ENCODE measurements at regions not wholly inside any gene's neighbourhood (a gene's known extent, or its start where the extent isn't known, plus 50 kb on each side); places are given as distances from the start of the nearest gene placed in this dataset.

GRCh38 chr7:131014906-131015656 is 281.1 kb upstream of the KLF14 start:
- no peak overlapping the region for H3K27ac Mint-ChIP-seq
- CTCF ChIA-PET, result interaction anchor here (1.2 to 1.5 kb wide), 4 partner anchors 15 to 119 kb away, joined by 3 to 5 read pairs (median 4); no protein-coding TSS in a partner anchor
- H3K9me3 Mint-ChIP-seq, result peaks cover 2% of the 10 kb centered on the region
- no peaks in the 10 kb centered on the region for H3K27me3 Mint-ChIP-seq
- no peak overlapping the region for H3K4me3 Mint-ChIP-seq
- H3K4me1 Mint-ChIP-seq, result peaks cover 57% of the 10 kb centered on the region
- DNase-seq, result no peak
- peaks cover 17% of the 10 kb centered on the region for H3K36me3 Mint-ChIP-seq (ENCODE audit: low read depth)
- POLR2A ChIA-PET, result no interaction called here

- Mint-ChIP-seq H3K27ac (no peak overlapping the region), H3K27me3 (no peaks in the 10 kb centered on the region), H3K36me3 (ENCODE audit: low read depth) (peaks cover 17% of the 10 kb centered on the region), H3K9me3 (peaks cover 2% of the 10 kb centered on the region), H3K4me1 (peaks cover 57% of the 10 kb centered on the region), H3K4me3 (no peak overlapping the region)
- CTCF ChIA-PET, result interaction anchor here (1.0 to 1.5 kb wide), 3 partner anchors 15 to 119 kb away, joined by 3 to 5 read pairs (median 4); no protein-coding TSS in a partner anchor
- no peak for DNase-seq
- POLR2A ChIA-PET, result no interaction called here
These were observed 281.6 kb upstream of the KLF14 start for GRCh38 chr7:131015657-131015958.

GRCh38 chr7:131016230-131016629 is 282.2 kb upstream of the KLF14 start:
- DNase-seq, result no peak
- Mint-ChIP-seq H3K27ac (no peak overlapping the region), H3K4me1 (peaks cover 56% of the 10 kb centered on the region), H3K36me3 (ENCODE audit: low read depth) (peaks cover 17% of the 10 kb centered on the region), H3K27me3 (no peaks in the 10 kb centered on the region), H3K9me3 (peaks cover 2% of the 10 kb centered on the region), H3K4me3 (no peak overlapping the region)
- CTCF ChIA-PET, result interaction anchor here (1.0 to 1.5 kb wide), 3 partner anchors 14 to 119 kb away, joined by 3 to 5 read pairs (median 4); no protein-coding TSS in a partner anchor
- POLR2A ChIA-PET, result no interaction called here

- H3K4me3 Mint-ChIP-seq, result no peak overlapping the region
- H3K27me3 Mint-ChIP-seq, result no peaks in the 10 kb centered on the region
- peaks cover 12% of the 10 kb centered on the region for H3K9me3 Mint-ChIP-seq
- H3K4me1 Mint-ChIP-seq, result peaks cover 46% of the 10 kb centered on the region
- no peak overlapping the region for H3K27ac Mint-ChIP-seq
- ChIA-PET POLR2A (interaction anchor here (0.7 kb wide), 1 partner anchor 70 kb away, joined by 7 read pairs; no protein-coding TSS in a partner anchor), CTCF (interaction anchor here (1.1 to 2.5 kb wide), 8 partner anchors 17 to 129 kb away, joined by 3 to 7 read pairs (median 4); no protein-coding TSS in a partner anchor)
- DNase-seq, result no peak
- peaks cover 28% of the 10 kb centered on the region for H3K36me3 Mint-ChIP-seq (ENCODE audit: low read depth)
These were observed 285.3 kb upstream of the KLF14 start for GRCh38 chr7:131019351-131019750.

GRCh38 chr7:131020759-131021261 is 286.8 kb upstream of the KLF14 start:
- H3K27me3 Mint-ChIP-seq, result no peaks in the 10 kb centered on the region
- peaks cover 43% of the 10 kb centered on the region for H3K4me1 Mint-ChIP-seq

GRCh38 chr7:131021460-131021859 is 287.5 kb upstream of the KLF14 start:
- peaks cover 48% of the 10 kb centered on the region for H3K4me1 Mint-ChIP-seq
- ChIA-PET POLR2A (no interaction called here), CTCF (interaction anchor here (0.7 to 2.5 kb wide), 7 partner anchors 19 to 124 kb away, joined by 3 to 7 read pairs (median 3); no protein-coding TSS in a partner anchor)
- peaks cover 12% of the 10 kb centered on the region for H3K9me3 Mint-ChIP-seq
- no peak for DNase-seq
- H3K27ac Mint-ChIP-seq, result peak overlapping the region; percentile 70
- no peaks in the 10 kb centered on the region for H3K27me3 Mint-ChIP-seq
- peaks cover 27% of the 10 kb centered on the region for H3K36me3 Mint-ChIP-seq (ENCODE audit: low read depth)
- H3K4me3 Mint-ChIP-seq, result peak overlapping the region; percentile 1

More at GRCh38 chr7:131020759-131021261, 286.8 kb upstream of the KLF14 start:
- Mint-ChIP-seq H3K27ac (peak overlapping the region; percentile 70), H3K36me3 (ENCODE audit: low read depth) (peaks cover 29% of the 10 kb centered on the region), H3K9me3 (peaks cover 12% of the 10 kb centered on the region), H3K4me3 (peak overlapping the region; percentile 0)
- ChIA-PET CTCF (interaction anchor here (0.6 to 2.5 kb wide), 7 partner anchors 19 to 124 kb away, joined by 3 to 7 read pairs (median 3); no protein-coding TSS in a partner anchor), POLR2A (no interaction called here)
- DNase-seq, result no peak

- Mint-ChIP-seq H3K4me3 (peak overlapping the region; percentile 1), H3K27ac (peak overlapping the region; percentile 70), H3K36me3 (ENCODE audit: low read depth) (peaks cover 26% of the 10 kb centered on the region), H3K27me3 (no peaks in the 10 kb centered on the region), H3K9me3 (peaks cover 12% of the 10 kb centered on the region), H3K4me1 (peaks cover 53% of the 10 kb centered on the region)
- ChIA-PET CTCF (interaction anchor here (0.7 to 1.2 kb wide), 6 partner anchors 21 to 125 kb away, joined by 3 read pairs; no protein-coding TSS in a partner anchor), POLR2A (interaction anchor here (0.6 kb wide), 1 partner anchor 567 kb away, joined by 3 read pairs; no protein-coding TSS in a partner anchor)
- DNase-seq, result no peak
These were observed 287.9 kb upstream of the KLF14 start for GRCh38 chr7:131021902-131022301.

GRCh38 chr7:131026297-131027000 is 292.4 kb upstream of the KLF14 start:
- Mint-ChIP-seq H3K4me1 (peaks cover 63% of the 10 kb centered on the region), H3K4me3 (no peak overlapping the region), H3K27ac (peak overlapping the region; percentile 57), H3K36me3 (ENCODE audit: low read depth) (peaks cover 32% of the 10 kb centered on the region), H3K9me3 (peaks cover 16% of the 10 kb centered on the region), H3K27me3 (no peaks in the 10 kb centered on the region)
- POLR2A ChIA-PET, result interaction anchor here (1.2 kb wide), 1 partner anchor 17 kb away, joined by 3 read pairs; no protein-coding TSS in a partner anchor
- CTCF ChIA-PET, result interaction anchor here (0.7 to 1.1 kb wide), 2 partner anchors 18 to 420 kb away, joined by 3 read pairs; no protein-coding TSS in a partner anchor
- DNase-seq, result no peak

GRCh38 chr7:131027287-131027773 is 293.3 kb upstream of the KLF14 start:
- Mint-ChIP-seq H3K27me3 (no peaks in the 10 kb centered on the region), H3K4me3 (no peak overlapping the region), H3K4me1 (peaks cover 64% of the 10 kb centered on the region), H3K9me3 (peaks cover 16% of the 10 kb centered on the region), H3K36me3 (ENCODE audit: low read depth) (peaks cover 31% of the 10 kb centered on the region), H3K27ac (peak overlapping the region; percentile 57)
- POLR2A ChIA-PET, result interaction anchor here (1.2 kb wide), 1 partner anchor 17 kb away, joined by 3 read pairs; no protein-coding TSS in a partner anchor
- CTCF ChIA-PET, result interaction anchor here (0.6 to 1.2 kb wide), 2 partner anchors 101 to 130 kb away, joined by 4 to 5 read pairs; no protein-coding TSS in a partner anchor
- DNase-seq, result no peak

GRCh38 chr7:131028295-131028694 is 294.3 kb upstream of the KLF14 start:
- ChIA-PET POLR2A (interaction anchor here (0.7 kb wide), 1 partner anchor 310 kb away, joined by 7 read pairs; no protein-coding TSS in a partner anchor), CTCF (interaction anchor here (0.7 to 1.6 kb wide), 5 partner anchors 11 to 131 kb away, joined by 3 to 5 read pairs (median 3); no protein-coding TSS in a partner anchor)
- Mint-ChIP-seq H3K4me3 (no peak overlapping the region), H3K4me1 (peaks cover 65% of the 10 kb centered on the region), H3K9me3 (peaks cover 12% of the 10 kb centered on the region), H3K36me3 (ENCODE audit: low read depth) (peaks cover 28% of the 10 kb centered on the region), H3K27ac (no peak overlapping the region), H3K27me3 (no peaks in the 10 kb centered on the region)
- DNase-seq, result no peak

- ChIA-PET POLR2A (no interaction called here), CTCF (interaction anchor here (1.3 to 1.6 kb wide), 4 partner anchors 11 to 16 kb away, joined by 3 to 7 read pairs (median 4); no protein-coding TSS in a partner anchor)
- Mint-ChIP-seq H3K27me3 (no peaks in the 10 kb centered on the region), H3K27ac (no peak overlapping the region), H3K4me1 (peaks cover 70% of the 10 kb centered on the region), H3K4me3 (no peak overlapping the region), H3K36me3 (ENCODE audit: low read depth) (peaks cover 26% of the 10 kb centered on the region), H3K9me3 (peaks cover 8% of the 10 kb centered on the region)
- DNase-seq, result no peak
These were observed 295.0 kb upstream of the KLF14 start for GRCh38 chr7:131029002-131029401.

Data from activated CD4-positive, alpha-beta T cell treated with anti-CD3 and anti-CD28 coated beads, Interleukin-2, amount 10 ng/mL, durations not matched to agents 7 days and 5 days (primary cell).